ENCODE measurements at regions not wholly inside any gene's neighbourhood (a gene's known extent, or its start where the extent isn't known, plus 50 kb on each side); places are given as distances from the start of the nearest gene placed in this dataset.

- TF ChIP-seq GATA3 (IDR thresholded peaks at IDR 0.05; ENCODE audit: low read depth, low read length) (no peak), GATA2 (IDR thresholded peaks at IDR 0.05; ENCODE audit: low read depth, low read length) (no peak)
Observed at GRCh38 chr3:156770699-156771414, 55.3 kb upstream of the LEKR1 start.

Measured in SH-SY5Y (cell line).